ENCODE measurements at regions not wholly inside any gene's neighbourhood (a gene's known extent, or its start where the extent isn't known, plus 50 kb on each side); places are given as distances from the start of the nearest gene placed in this dataset.
"Not testable (repeated sequence)": the region's sequence is repeated elsewhere in the genome, so short reads cannot be mapped to it uniquely, and the experiment has no call there.

DNA sequence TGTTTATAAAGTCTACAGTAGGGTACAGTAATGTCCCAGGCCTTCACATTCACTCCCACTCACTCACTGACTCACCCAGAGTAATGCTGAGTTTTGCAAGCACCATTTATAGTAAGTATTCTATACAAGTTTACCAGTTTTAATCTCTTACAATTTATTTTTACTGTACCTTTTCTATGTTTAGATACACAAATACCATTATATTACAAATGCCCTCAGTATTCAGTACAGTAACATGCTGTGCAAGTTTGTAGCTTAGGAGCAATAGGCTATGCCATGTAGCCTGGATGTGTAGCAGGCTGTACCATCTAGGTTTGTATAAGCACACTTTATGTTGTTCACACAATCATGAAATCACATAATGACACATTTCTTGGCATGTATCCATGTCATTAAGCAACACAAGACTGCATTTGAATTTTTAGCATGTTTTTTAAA lies 673.6 kb downstream of the CD109 start:
- H3K27ac ChIP-seq: no peak overlapping the region
- DNase-seq (ENCODE audit: low read depth, low spot score): peak; percentile 36

DNA sequence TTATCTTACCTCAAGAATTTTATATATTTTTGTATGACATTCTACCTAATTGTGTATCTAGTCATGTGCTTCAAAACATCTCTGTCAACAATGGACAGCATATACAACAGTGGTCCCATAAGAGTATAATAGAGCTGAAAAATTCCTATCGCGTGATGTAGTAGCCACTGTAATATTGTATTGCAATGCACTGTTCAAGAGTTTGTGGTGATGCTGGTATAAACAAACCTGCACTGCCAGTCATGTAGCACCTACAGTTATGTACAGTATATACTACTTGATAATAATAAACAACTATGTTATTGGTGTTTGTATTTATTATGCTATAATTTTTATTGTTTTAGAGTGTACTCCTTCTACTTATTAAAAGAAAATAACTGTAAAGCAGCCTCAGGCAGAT lies 672.7 kb downstream of the CD109 start:
- no peak overlapping the region for H3K27ac ChIP-seq
- no peak for DNase-seq (ENCODE audit: low read depth, low spot score)

DNA sequence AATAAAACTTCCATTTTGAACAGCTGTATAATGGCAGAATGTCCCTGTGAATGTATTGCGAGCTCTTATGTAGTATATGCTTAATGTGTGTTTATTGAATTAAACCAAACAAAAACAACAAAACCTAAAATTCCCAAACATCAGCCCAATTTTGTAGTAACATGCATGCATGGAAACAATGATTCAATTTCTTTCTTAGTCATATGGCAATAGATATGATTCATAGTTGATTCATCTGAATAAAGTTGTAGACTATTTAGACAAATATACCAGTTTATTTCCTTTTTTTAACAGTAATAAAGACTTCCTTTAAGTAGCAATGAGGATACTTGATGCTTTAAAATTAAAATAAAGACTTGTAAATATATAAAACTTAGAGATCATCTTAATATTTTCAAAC lies 670.6 kb downstream of the CD109 start:
- H3K27ac ChIP-seq: no peak overlapping the region
- no peak for DNase-seq (ENCODE audit: low read depth, low spot score)

DNA sequence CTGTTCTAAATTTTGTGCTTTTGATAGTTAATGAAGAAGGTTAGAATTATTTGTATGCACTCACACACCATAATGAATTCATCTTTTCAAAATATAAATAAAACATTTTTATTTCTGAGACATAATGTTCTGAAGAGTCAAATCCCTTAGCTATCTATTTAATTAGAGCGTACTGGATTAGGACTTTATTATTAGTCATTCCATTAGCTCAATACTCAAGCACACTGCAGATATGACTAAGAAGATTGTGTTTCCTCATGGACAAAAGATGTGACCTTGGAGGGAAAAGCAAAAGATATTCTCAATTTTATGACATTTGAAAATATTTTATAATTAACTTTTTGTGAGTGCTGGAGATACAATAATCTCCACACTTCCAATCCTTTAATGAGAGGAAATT lies 666.4 kb downstream of the CD109 start:
- no peak overlapping the region for H3K27ac ChIP-seq
- DNase-seq (ENCODE audit: low read depth, low spot score): no peak

DNA sequence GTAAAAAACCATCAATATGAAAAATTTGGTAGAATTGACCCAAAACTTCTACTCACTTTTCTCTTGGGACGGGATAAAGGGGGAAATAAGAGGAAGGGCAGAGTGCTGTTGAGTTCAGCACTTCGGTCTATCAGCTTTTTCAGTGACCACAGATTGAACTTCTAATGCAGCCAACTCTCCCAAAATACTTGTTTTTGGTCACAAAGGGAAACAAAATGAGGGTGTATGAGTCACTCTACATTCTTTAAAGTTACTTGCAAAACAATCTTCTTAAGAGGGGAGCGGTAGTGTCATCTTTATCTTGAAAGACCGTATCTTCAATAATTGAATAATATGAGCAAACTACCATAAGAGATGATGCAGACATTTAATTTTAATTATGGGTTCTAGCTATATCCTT lies 661.3 kb downstream of the CD109 start:
- no peak for DNase-seq (ENCODE audit: low read depth, low spot score)

DNA sequence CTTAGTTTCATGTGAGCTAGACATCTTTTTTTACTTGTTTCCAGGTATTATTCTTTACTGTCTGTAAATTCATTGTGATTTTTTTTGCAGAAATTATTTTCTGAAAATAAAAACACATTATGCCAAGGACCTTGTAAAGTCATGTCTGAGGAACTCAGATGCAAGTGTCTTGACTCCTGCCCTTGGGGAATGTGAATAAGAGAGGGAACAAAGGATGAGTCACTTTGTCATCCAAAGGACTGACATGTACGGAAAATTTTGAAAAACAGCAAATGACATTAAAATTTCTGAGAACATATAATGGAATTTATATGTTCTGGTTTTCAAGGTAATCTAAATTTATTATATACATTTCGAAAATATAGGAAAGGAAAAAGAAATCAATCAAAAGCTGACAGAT lies 660.4 kb downstream of the CD109 start:
- H3K27ac ChIP-seq: no peak overlapping the region
- no peak for DNase-seq (ENCODE audit: low read depth, low spot score)

More for the DNA sequence above, 661.3 kb downstream of the CD109 start:
- no peak overlapping the region for H3K27ac ChIP-seq

DNA sequence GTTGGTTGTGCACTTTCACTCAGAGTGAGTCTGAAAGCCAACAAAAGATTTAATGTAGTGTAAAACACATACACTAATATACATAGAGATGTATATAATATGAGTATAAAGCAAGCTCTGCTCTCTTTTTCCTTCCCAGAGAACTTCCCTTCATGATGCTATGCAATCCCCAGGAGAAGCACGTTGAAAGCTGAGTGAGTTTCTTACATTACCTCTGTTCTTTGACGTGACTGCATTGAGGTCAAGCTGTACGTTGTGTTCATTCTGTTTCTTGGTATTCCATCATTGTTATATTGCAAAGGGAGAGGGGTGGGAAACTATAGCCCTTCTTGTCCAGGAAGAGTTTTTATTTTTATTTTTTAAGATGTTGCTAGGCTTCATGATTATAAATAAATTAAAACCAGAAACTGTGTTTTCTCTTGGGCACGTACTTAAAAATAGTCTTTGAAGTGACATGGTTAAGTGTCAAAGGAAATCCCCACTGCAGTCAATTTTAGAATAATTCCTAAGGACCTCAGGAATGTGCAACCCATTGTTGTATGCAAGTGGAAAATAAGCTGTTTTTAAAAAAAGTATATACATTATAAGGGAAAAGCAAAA lies 651.0 kb downstream of the CD109 start:
- DNase-seq (ENCODE audit: low read depth, low spot score): no peak
- no peak overlapping the region for H3K27ac ChIP-seq

DNA sequence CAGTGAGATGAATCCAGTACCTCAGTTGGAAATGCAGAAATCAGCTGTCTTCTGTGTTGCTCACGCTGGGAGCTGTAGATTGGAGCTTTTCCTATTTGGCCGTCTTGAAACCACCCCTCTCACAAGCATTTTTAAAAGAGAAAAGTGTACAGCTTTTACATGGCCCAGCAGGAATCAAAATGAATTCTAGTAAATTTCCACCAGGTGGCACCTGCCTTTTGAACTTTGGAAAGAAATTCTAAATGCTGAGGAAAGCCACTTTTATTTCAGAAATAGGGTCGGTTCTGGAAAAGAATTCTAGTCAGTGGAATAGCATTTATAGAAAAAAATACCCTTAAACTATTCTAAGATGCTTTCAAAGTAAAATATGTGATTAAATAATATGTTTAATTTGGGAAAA lies 647.8 kb downstream of the CD109 start:
- H3K27ac ChIP-seq: no peak overlapping the region
- DNase-seq (ENCODE audit: low read depth, low spot score): no peak

DNA sequence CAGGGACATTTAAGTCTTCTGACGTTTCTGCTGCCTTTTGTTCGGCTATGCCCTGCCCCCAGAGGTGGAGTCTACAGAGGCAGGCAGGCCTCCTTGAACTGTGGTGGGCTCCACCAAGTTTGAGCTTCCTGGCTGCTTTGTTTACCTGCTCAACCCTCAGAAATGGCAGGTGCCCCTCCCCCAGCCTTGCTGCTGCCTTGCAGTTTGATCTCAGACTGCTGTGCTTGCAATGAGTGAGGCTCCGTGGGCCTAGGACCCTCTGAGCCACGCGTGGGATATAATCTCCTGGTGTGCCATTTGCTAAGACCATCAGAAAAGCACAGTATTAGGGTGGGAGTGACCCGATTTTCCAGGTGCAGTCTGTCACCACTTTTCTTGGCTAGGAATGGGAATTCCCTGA lies 647.3 kb downstream of the CD109 start:
- DNase-seq (ENCODE audit: low read depth, low spot score); H3K27ac ChIP-seq: not testable (repeated sequence)

DNA sequence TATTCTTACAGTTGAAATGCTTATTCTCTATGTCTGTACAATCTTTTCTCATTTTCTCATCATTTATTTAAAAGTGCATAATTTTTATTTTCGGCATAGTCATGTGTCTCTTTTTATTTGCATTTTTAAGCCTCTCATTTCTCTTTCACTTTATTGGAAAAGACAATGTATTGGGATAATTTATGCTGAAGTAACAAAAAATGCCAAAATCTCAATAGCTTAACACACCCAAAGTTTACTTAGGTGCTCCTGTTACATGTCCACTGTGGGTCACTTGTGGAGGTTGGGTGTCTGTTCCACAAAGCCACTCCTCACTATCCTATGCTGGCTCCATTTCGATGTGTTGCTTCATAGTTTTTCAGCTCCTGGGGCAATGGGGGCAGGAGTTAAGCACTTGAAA lies 638.7 kb downstream of the CD109 start:
- H3K27ac ChIP-seq: no peak overlapping the region
- DNase-seq (ENCODE audit: low read depth, low spot score): no peak

DNA sequence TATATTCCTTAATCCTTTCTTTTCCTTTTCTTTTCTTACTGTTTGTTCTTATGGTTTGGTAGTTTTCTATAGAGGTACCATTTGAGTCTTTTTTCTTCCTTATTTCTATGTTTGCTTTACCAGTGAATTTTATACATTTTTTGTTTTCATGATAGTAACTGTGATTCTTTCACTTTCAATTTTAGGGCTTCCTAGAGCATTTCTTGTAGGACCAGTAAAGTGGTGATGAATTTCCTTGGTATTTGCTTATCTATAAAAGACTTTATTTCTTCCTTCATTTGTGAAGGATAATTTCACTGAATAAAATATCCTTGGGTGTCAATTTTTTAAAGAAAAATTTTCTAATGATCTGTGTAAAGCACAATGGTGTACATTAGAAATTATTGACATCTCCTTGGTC lies 637.4 kb downstream of the CD109 start:
- H3K27ac ChIP-seq: no peak overlapping the region
- DNase-seq (ENCODE audit: low read depth, low spot score): no peak

DNA sequence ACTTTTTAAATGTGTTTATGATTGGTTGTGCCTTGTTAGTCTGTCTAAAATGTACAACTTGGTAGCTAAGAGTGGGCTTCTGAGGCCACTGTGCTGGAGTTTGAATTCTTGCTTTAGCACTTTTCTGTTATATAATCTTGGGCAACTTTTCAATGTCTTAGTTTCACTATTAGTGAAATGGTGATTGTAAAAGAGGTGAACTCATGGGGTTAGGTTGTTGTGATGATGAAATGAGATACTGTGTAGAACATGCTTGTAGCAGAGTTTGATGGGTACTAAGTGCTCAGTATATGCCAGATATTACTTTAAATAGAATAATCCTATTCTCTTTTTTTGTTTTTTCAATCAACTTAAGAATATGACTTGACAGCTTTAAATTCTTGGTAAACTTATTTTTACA lies 624.7 kb downstream of the CD109 start:
- H3K27ac ChIP-seq: no peak overlapping the region
- no peak for DNase-seq (ENCODE audit: low read depth, low spot score)

DNA sequence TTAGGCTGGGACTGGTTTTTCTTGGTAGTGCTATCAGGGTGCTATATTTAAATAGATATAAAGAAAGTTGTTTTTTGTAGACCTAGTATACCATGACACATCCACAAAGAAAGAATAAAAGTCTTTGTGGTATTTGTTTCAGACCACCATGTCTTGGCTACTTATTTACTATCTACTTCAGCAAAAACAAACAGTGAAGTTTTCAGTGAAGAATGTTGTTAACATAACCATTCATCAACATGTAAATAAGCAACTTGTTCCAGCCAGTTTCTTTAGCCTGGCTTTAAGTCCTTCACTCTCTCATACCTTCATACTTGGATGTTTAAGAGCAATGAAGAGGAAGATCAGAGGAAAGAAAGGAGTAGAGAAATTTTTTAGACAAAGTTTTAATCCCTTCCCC lies 624.1 kb downstream of the CD109 start:
- DNase-seq (ENCODE audit: low read depth, low spot score): no peak
- H3K27ac ChIP-seq: no peak overlapping the region

DNA sequence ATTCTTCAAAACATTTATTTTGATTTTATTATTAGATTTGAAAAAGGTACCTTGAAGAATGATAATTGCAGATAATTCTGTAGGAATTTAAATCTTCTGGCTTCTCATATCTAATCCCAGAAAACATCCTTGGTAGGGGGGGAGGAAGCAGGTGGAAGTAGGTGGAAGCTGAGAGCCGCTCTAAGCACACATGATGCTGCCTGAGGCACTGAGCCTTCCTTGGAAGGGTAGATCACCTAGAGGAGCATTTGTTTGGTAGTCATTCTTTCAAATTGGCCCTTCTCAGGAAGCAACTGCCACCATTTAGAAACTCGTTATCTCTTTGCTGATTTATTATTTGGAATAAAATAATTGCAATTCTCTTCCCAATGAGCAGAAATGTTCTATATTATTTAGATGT lies 623.3 kb downstream of the CD109 start:
- no peak overlapping the region for H3K27ac ChIP-seq
- DNase-seq (ENCODE audit: low read depth, low spot score): no peak

DNA sequence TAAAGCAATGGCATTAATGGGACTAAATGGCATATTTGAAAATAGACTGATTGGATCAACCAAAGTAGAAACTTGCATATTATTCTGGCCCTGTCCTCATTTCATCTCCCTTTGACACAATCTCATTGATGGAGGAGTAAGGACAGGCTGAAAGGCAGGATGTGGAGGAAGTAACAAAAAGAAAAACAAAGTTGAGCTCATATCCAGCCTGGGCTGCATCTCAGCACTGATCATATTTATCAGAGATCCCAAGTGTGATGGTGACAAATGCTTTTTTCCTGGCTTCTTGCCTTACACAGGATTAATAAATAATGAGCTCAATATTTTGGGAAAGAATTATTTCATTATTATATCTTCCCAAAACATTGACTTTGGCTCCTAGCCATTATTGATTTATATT lies 622.7 kb downstream of the CD109 start:
- DNase-seq (ENCODE audit: low read depth, low spot score): no peak

DNA sequence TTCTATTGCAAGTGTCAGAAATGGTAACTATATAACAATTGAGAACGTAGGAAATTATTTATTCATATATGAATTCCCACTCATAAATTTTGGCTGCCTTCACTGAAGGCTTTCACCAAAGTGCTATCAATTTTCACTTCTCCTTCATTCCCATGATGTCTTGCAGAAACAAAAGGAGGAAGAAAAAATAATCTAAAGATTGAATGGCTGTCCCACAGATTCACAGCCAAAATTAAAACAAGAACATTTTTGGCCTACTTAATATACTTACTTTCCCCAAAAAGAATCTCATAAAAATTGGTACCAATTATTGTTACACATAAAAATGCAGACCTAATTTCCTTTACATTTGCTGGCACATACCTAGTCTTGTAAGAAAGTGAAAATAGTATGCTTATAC lies 616.1 kb downstream of the CD109 start:
- DNase-seq (ENCODE audit: low read depth, low spot score): no peak
- no peak overlapping the region for H3K27ac ChIP-seq

More for the DNA sequence above, 622.7 kb downstream of the CD109 start:
- H3K27ac ChIP-seq: no peak overlapping the region

DNA sequence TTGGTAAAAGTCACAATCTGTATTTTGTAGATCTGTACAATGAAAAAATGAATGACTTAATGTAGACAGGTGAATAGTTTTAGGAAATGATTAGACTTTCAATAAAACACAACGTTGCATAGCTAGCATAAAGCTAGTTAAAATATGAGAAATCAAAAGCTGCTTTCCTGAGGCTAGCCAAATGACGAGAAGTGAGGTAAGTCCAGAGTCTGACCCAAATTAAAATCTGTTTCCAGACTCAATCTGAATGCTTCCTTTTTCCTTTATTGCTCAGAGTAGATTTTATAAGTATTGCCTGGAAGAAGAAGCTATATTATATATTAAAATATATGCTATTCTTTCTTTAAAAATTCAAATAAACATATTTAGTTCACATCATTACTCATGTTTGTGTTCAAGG lies 615.4 kb downstream of the CD109 start:
- no peak overlapping the region for H3K27ac ChIP-seq
- DNase-seq (ENCODE audit: low read depth, low spot score): no peak

DNA sequence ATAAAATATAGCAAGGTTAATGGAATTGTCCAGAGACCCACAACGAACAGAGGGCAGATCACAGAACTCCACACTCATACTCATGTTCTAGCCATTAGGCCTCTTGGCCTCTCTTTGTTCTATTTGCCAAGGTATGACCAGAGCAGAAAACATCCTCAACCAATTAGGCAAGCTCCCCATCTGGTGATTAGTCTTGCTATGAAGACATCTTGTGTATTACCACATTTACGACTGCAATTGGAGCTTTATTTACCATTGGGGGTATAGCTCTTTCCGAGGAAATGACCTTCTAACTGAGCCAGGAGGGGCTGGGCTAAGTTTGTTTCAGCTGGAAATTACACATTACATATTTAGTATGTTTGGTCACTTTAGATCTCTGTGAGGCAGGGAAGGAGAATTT lies 593.9 kb downstream of the CD109 start:
- H3K27ac ChIP-seq: no peak overlapping the region
- no peak for DNase-seq (ENCODE audit: low read depth, low spot score)

DNA sequence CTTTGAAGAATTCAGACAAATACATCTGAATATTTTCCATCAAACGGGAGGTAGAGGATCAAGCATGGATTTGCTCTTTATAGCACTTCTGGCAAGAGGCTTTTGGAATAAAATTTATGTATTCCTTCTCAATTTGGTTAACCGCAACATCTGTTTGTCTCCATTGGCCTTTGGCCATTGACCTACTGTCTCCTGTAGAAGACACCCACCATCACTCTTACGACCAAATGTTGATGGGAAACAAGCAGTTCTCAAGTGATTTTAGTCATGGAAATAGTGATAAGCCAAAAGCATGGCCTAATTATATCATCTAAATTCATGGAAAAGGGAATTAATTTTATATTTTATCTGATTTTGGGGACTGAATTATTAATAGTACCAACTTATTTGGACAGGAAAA lies 591.9 kb downstream of the CD109 start:
- no peak overlapping the region for H3K27ac ChIP-seq
- no peak for DNase-seq (ENCODE audit: low read depth, low spot score)

DNA sequence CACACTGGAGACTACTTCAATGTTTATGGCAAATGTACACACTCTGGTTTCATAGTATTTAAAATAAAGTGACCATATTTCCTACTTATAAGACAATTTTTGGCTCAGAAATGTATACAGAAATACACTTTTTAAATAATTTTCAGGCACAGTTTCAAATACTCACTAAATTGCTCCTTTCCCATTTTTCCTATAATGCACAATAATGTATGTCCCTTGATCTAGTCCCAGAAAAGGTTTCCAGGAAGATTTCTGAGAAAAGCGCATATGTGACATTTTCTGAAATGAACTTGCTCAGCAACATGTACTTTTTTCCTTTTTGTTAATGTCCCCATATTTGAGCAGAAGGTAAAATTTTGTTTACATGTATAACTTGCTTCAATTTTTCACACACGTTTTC lies 591.4 kb downstream of the CD109 start:
- DNase-seq (ENCODE audit: low read depth, low spot score): no peak
- H3K27ac ChIP-seq: no peak overlapping the region

DNA sequence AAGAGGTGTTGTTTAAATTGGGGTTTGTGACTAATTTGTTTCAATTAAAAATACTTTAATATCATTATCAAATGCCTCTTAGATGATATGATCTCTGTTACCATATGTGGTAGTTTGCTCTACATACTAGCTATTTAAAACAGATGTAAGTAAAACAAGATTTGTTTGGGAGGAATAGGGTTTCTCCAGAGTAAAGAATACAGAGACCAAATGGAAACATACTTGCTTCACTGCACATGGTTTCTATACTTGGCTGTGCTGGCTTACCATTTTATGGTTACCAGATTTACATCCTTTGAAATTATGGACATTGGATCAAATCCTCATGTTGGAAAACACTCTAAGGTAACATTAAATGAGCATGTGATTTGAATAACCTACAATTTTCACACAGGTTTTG lies 588.3 kb downstream of the CD109 start:
- DNase-seq (ENCODE audit: low read depth, low spot score): no peak
- H3K27ac ChIP-seq: no peak overlapping the region

DNA sequence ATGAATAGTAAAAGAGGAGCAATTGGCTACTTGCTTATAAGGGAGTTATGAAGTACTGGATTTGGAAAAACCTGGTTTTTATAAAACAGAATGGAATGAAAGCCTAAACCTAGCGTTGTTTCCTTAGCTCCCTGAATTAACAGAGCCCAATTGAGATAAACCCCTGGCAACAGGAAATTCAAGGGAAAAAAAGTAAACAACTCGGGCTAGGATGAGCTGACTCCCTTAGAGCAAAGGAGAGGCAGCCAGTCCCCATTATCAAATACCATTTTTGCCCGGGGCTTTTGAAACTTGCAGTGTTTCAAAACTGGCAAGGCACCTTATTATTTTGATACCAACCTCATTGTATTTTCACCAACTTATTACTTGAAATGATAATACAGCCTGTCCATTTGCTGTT lies 587.5 kb downstream of the CD109 start:
- DNase-seq (ENCODE audit: low read depth, low spot score): no peak
- H3K27ac ChIP-seq: no peak overlapping the region

DNA sequence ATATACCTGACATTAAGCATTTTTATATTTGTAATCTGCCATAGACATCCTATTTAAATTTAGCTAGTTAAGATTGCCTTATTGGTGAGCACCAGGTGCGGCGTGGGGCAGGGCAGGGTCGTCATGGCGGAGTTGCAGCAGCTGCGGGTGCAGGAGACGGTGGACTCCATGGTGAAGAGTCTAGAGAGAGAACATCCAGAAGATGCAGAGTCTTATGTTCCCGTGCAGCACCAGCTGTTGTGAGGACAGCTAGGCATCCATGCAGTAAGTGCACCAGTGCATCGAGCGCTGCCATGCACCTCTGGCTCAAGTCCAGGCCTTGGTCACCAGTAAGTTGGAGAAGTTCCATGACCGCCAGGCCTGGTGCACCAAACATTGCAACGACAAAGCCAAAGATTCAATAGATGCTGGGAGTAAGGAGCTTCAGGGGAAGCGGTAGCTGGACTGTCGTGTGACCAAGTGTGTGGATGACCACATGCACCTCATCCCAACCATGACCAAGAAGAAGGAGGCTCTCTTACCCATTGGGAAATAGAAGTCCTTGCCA lies 586.2 kb downstream of the CD109 start:
- DNase-seq (ENCODE audit: low read depth, low spot score): no peak
- H3K27ac ChIP-seq: no peak overlapping the region

Data from epithelial cell of prostate (primary cell).